ENCODE measurements at regions not wholly inside any gene's neighbourhood (a gene's known extent, or its start where the extent isn't known, plus 50 kb on each side); places are given as distances from the start of the nearest gene placed in this dataset.

DNA sequence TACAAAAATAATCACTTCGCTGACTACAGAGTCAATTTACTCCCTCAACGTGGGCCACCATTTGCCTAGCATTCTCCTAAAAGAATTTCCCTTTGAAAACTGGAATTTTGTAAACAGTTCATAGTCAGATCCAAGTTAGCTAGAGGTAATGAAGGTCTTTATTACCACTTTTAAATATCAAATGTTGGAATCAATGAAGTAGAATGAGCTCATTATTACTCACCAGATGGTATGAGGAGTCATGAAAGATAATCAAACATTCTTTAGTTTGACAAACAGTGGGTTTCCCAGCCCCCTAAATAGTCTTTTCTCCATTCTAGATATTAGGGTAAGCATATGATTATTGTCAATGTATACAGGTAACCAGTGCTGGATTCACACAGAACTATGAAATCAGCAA lies 455.7 kb upstream of the THBS1 start:
- DNase-seq (ENCODE audit: low spot score): no peak

DNA sequence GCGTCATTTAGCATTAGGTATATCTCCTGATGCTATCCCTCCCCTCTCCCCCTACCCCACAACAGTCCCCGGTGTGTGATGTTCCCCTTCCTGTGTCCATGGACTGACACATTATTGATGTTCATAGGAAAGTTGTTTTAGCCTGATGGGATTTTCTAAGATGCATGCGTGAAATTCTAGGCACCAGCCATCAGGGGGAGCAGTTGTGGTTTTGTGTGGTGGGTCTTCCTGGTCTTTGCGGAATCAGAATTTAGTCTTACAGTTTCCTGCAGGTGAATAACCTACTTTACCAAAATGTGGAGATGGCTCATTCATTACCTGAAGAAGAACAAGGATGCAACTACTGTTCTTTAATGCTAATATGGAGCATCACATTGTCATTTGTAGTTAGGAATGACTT lies 455.0 kb upstream of the THBS1 start:
- no peak for DNase-seq (ENCODE audit: low spot score)

DNA sequence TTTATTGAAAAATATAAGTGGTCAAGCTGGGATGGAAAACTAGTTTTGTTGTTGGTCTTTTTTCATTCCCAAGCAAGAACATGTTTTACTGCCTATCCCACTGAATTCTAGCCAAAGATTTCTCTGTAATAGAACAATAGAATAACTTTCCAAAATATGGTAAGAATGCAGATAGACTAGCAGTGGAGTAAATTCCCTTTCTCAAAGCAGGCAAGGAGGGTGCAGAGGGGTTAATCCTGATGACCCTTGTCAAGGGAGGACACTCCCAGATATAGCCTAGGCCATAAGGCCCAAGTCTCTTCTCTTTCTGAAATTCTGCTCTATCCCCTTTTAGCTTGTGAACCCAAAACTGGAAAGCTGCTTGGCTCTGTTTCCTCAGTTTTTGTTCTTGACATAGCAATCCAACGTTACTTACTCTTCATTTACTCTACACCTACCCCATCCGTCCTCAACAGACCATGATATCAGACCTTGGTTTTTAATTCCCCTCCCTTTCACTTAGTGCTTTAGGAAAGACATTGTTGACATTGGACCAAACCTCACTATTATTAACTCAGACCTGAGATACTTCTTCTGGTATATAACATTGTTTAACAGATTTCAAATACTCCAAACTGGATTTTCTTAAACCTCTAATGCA lies 453.6 kb upstream of the THBS1 start:
- no peak for DNase-seq (ENCODE audit: low spot score)

DNA sequence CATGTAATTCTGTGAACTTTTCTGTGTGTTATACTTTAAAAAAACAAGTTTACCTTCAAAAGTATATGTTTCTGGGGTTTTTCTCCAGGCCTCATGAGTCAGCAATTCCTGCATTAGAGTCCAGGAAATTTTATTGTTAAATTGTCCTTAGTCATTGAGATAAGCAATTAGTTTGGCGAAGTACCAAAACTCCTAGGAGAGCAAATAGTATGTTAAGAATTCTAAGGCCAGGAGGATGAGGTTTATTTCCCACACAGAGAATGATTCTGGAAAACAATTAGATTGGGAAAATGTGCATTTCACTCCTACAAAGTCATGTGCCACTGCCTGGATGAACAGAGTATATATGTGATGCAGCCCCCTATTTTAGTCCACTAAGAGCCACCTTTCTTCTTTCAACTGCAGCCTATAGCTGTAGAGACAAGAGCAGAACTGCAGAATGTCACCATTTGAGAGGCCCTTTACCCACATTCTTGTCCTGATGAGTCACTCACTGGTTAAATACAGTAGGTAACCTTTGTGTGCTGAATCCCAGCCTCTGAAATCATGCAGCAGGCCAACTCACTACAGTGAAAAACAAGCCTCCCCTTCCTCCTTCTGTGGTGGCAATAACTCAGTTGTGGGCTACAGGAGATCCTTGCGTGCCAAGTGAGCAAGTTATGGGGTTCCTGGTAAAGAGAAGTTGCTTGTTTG lies 452.8 kb upstream of the THBS1 start:
- no peak for DNase-seq (ENCODE audit: low spot score)

DNA sequence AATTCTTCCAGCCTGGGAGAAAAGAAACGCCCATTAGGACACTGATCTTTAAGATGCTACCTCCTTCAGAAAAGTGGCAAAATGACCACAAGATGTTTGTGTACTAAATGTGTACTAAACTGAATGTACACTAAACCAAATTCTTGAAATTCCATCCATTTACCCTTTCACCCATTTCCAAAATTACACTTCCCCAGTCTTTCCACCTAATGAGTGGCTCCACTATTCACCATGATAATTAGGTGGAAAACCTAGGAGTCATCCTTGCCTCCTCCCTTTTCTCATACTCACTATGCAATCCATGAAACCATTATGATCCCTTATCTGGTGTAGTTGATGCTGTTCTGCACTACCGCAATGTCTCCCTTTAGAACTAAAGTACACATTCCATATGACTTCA lies 452.1 kb upstream of the THBS1 start:
- DNase-seq (ENCODE audit: low spot score): no peak

DNA sequence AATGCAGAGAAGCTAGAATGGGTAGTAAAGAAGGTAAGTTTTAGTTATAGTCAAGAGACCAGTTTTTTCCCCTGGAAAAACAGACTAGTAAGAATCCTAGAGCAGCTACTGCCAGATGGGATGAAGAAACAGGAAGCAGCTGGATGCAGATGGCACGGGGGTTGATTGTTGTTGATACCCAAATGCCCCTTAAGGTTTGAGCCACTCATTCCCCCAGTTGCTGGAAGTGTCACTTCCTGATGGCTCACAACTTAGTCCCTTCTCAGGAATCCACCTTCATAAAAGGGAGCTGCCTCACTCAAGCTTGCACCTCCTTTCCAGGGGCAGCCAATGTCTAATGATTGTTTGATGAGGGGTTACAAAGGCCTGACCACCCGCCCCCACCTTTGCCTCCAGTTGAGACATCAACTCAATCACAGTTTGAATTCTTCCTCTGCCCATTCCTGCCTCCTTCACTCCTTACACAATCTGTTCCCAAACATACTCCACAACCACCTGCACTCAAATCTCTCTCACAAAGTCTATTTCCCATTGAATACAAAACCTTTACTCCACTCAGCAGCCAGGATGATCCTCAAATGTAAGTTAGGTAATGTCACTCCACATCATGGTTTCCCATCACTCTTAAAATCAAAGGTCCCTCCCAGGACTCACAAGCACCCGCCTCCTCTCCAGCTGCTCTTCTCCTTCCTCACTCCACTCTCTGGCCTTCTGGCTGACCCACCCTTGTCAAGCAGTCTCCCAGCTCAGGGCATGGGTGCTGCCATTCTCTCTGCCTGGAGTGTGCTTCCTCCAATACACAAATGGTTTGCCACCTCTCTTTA lies 450.1 kb upstream of the THBS1 start:
- no peak for DNase-seq (ENCODE audit: low spot score)

DNA sequence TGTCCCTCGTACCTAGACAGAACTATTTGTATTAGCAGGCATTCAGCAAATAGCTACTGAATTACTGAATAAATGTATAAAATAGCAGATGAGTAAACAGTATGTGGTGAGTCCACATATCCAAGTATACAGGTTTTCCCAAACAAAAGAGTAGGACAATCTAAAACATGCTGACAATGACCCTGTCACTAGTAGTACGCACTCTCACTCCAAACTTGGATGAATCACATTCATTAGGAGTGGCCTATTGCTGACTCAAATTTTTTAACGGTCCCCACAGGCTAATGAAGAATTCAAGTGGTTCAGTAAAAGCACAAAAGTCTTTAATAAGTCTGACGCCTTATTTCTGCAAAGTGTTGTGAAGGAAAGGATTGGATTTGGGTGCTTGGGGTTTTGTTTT lies 449.3 kb upstream of the THBS1 start:
- no peak for DNase-seq (ENCODE audit: low spot score)

DNA sequence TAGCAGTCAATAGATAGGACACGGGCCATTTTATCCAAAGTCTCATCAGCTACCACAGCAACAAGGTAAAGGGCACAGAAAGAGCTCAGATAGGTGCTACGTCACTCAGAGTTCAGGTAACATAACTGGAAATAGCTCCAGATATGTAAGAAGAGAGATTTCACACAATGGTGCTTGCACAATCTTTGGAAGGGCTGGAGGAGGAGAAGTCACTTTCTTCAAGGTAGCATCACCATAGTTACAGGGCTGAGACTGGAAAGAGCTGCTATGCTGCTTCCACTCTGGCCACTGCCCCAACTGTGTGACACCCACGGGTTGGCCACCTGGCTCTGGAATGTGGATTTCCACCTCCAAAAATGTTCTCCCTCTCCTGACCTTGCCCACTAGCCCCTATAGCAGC lies 448.8 kb upstream of the THBS1 start:
- DNase-seq (ENCODE audit: low spot score): no peak

DNA sequence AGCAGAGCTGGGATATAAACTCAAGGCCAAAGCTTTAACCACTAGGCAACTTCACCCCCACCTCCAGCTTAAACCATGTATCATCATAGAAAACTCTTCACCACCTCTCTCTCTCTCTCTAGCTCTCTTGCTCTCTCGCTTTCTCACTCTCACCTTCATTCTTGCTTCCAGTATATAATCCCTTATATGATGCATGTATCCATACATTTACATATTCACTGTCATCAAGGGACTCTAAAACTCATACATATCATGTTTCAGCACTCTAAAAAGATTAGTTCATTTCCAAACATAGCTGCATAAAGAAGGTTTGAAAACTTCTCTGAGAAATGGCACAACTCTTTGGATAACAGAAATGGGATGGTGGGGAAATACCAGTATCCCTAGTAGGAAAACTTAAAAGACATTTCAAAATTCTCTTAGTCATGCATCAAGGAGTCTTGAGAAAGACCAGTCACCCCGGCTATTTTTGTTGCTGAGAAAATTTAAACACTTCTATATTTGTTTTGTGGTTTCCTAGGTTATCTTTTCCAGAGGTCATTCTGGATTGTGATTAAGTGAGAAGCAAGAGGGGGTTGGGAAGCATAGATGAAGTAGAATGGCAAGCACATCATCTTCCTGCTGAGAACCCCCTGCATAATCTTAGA lies 447.8 kb upstream of the THBS1 start:
- no peak for DNase-seq (ENCODE audit: low spot score)

DNA sequence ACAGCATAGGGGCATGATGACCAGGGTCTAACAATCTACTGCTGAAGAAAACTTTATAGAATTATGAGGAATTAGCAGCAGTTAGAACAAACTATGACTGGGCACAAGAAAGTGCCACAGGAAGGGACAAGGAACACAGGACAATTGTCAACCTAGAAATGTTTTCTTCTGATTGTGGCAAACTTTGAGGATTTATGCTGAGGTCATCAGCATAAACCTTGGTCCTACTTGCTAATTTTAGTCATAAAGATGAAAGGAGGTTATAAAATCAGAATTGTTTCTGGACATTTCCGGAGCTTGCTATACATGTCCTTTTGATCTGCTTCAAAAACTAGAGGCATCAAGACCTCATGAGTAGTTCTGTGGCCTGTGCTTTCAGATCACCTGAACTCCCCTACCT lies 446.6 kb upstream of the THBS1 start:
- DNase-seq (ENCODE audit: low spot score): no peak

DNA sequence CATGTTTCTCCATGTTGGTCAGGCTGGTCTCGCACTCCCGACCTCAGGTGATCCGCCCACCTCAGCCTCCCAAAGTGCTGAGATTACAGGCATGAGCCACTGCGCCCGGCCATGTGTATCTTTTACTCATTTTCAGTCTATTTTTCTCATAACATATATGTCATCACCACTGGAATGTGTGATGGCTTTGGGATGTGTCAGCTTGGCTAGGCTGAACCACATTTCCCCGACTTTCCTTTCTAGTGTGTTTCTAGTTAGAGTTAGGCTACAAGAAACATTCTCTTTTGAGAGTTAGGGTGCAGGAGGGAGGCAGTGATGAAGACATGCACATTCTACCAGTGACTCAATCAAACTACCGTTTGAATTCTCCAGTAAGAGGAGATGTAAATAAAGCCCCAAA lies 444.9 kb upstream of the THBS1 start:
- DNase-seq (ENCODE audit: low spot score): no peak

DNA sequence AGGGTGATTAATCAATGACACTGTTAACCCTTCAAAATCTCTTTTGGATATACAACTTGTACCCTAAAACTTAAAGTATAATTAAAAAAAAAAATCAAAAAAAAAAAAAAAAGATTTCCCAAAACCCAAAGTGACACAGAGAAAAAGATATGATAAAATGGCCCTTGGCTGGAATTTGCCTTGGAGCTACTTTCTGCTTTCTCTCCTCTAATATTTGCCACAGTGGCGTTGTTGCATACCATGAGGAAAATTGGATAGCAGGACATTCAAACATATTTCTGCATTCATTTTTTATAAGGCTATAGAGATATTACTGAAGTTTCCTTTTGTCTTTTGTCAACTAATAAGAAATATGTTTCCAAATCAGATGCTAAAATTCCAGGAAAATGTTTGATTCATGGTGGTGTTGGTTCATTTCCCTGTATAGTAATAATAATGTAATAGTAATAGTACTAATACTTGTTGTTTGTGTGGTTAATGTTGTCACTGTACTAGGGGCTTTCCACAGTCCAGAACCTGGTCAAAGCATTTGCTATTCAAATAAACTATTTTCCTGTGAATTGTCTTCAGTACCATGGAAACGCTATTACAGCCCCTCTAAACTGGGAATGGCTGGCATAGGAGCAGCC lies 441.3 kb upstream of the THBS1 start:
- DNase-seq (ENCODE audit: low spot score): no peak

DNA sequence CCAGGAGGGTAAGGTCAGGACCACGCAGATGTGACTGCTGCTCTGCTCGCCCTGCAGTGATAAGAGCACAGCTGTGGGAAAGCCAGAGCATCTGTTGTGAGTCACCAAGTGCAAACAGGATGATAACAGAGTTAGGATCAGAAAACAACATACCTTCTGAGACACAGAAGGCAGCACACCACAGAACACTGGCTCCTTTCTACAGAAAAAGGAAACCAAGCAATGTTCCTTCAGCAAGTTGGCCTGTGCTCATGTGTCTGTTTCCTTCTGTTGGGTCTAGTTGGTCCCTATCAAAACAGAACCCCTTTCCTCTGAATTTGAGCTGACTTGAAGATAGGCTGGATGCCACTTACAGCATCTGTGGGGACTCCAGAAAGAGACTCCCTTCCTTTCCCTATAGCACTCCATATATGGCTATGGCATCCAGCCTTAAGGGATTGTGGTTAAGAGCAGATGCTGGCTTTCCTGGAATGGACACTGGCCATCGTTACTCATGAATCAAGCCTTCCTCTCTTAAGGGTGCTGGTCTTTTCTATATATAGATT lies 440.7 kb upstream of the THBS1 start:
- DNase-seq (ENCODE audit: low spot score): no peak

DNA sequence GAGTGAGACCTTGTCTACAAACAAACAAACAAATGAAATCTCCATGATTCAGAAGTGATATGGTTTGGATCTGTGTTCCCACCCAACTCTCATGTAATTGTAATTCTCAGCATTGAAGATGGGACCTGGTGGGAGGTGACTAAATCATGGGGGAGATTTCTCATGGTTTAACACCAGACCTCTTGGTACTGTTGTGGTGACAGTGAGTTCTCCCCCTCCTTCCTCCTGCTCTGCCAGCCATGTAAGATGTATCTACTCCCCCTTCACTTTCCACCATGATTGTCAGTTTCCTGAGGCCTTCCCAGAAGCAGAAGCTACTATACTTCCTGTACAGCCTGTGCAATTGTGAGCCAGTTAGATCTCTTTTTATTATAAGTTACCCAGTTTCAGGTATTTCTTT lies 438.4 kb upstream of the THBS1 start:
- no peak for DNase-seq (ENCODE audit: low spot score)

DNA sequence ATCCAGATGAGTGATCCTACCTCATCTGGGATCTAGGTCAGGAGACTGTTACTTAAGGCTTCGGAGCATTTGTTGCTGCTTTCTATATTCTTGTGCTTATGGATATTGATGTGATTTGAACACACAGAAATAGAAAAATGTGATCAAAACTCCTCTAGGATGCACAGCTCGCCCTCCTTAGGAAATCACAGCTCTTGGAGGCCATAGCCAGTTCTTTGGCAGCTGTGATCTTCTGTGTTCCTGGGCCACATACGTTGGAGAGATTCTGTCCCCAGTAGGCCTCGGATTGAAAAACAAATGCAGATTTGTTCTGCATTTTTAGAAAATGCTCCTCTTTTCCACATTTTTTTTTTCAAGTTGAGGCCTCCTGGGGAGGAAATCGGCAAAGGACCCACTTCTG lies 437.4 kb upstream of the THBS1 start:
- DNase-seq (ENCODE audit: low spot score): no peak

DNA sequence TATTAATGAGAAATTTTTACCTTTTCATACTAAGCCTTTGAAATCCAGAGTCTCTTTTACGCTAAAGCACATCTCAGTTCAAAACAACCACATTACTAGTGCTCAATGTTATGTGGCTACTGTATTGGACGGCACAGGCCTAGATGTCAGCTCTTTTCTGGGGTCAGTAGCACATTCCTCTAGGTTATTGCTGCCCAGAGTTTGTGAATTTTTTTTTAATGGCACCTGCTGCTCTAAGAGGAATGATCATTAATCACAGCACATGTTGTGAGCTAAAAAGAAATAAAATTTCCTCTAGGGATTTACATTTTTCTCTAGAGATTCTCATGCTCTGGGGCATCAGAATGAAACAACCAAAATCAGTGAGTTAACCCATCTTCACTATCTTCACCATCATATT lies 436.8 kb upstream of the THBS1 start:
- no peak for DNase-seq (ENCODE audit: low spot score)

DNA sequence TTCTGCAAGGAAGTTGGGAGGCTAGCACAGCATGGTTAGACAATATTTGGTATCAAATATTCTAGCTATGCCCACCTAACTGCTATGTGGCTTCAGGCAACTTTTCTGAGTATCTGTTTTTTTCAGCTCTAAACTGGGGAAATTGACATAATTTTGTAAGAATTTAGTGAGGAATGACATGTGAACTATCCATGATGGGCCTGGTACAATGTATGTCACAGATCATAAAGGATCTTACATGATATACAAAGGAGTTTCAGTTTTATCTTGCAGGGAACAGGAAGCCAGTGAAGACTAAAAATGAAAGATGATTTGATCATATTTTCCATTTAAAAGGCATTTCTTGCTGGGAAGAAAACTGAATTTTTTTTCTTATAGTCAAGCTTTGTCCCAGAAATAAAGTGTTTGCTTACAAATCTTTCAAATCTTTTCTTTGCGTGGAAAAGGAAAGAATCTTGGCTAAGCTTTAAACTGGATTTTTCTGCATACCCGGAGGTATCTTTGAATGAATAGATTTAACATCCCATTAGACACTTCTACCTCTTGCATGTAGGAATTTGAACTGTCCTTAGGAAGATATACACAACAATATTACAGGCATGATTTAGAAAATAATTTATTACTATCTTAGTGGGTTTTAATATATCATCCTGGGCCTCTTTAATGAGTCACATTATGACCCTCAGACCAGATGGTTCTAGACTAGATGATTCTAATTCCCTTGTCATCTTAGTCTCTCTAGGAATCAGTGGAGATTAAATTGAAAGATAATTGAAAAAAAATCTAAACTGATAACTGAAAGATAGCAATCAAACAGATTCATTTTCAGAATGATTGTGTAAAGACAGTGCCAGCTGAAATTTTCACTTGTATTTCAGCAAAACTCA lies 436.0 kb upstream of the THBS1 start:
- no peak for DNase-seq (ENCODE audit: low spot score)

DNA sequence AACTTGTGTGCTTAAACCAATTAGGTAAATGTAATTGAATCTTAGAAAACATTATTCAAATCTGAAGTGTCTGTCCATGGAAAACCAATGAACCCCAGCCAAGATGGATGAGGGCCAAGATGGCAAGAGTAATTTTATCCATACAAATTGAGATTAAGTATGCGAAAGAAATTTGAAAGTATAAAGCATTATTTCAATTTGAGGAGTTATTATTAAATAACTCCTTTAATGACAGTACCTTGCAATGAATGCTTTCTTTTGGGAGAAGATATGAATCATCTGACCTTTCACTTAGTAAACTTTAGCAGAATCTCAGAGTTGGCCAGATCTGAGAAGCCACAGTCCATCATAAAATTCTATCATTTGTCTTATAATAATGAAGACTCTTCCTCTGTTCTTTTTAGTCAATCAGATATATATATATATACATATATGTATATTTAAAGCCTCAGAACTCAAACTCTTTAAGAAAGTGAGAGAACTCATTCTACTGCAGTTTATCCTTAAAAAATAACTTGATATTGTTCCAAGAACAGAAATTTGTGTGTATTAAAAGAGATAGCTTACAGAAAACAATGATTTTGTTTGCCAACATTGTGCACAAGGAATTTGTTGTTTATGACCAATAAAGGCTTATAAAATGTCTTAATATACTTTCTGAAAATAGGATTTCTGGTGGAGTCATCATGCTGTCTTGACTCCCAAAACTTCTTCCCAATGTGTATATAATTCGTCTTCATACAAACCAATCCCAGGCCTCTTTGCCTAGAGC lies 434.8 kb upstream of the THBS1 start:
- DNase-seq (ENCODE audit: low spot score): no peak

DNA sequence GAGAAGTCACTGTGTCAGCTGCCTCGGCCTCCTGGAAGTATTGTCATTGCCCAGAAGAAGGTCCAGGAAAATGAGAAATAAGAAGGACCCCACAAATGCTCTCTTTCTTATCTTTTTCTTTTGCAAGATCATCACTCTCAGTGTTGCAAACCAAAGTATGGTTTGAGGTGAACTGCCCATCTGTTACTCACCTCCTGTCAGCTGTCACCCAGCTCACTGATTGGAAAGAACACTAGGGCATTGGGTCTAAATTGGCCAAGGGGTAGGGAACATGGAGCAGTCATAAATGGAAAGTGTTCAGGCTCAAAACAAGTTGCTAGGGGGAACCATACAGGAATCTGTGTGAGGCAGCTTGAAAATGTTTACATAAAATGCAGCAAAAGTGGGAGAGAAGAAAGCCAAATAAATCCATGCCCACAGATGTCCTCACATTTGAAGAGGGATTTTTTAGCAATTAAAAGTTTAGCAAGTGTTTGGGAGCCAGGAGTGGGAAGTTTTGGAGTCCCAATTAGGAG lies 431.2 kb upstream of the THBS1 start:
- no peak for DNase-seq (ENCODE audit: low spot score)

DNA sequence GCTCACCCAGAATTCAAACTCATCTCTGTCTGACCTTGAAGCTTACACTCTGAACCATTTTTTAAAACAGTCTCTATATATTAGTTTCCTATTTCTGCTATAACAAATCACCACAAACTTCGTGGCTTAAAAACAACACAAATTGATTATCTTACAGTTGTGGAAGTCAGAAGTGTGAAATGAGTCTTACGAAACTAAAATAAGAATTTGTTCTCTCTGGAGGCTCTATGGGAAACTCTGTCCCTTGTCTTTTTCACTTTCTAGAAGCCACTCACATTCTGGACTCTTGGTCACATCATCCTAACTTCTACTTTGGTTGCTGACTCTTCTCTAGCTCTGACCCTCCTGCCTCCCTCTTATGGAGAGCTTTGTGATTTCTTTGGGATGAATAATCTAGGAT lies 429.3 kb upstream of the THBS1 start:
- no peak for DNase-seq (ENCODE audit: low spot score)
